GM23338 (cell line): ENCODE measurements at regions not wholly inside any gene's neighbourhood (a gene's known extent, or its start where the extent isn't known, plus 50 kb on each side); places are given as distances from the start of the nearest gene placed in this dataset.
"Not testable (repeated sequence)": the region's sequence is repeated elsewhere in the genome, so short reads cannot be mapped to it uniquely, and the experiment has no call there.

Experiments used
- CREB1 ChIP-seq: fragments of 250-450 bp; sonication (Bioruptor Pico); IDR thresholded peaks from 2 replicates; pipeline ENCODE4 v1.5.0; 2020; ENCODE audit warnings: low read depth, mild to moderate bottlenecking, moderate library complexity
- CTCF ChIP-seq, 2 experiments: fragments of 200-600 bp in 1 of 2; sonication (generic) in 1 of 2; conservative IDR thresholded peaks; 2 replicates each; pipeline versions ENCODE4 v1.5.1 to v1.6.1; 2016 to 2017; ENCODE audit warnings: antibody characterized with exemption in 2 of 2, low read depth in 2 of 2, mild to moderate bottlenecking in 2 of 2, moderate library complexity in 1 of 2
- ETS1 ChIP-seq: IDR thresholded peaks from 2 replicates; pipeline ENCODE4 v1.6.1; 2016; ENCODE audit warnings: antibody characterized with exemption
- EZH2 ChIP-seq: fragments of 200-600 bp; sonication (generic); IDR thresholded peaks from one replicate; pipeline ENCODE4 v1.8.0; 2017; ENCODE audit warnings: antibody characterized with exemption, mild to moderate bottlenecking, low read depth; ENCODE audit not compliant: unreplicated experiment
- EZH2phosphoT487 ChIP-seq: fragments of 200-600 bp; sonication (generic); IDR thresholded peaks from one replicate; pipeline ENCODE4 v1.8.1; 2018; ENCODE audit warnings: antibody characterized with exemption; ENCODE audit not compliant: unreplicated experiment
- JUNB ChIP-seq: IDR thresholded peaks from one replicate; pipeline ENCODE4 v1.6.1; 2016; ENCODE audit warnings: antibody characterized with exemption; ENCODE audit not compliant: unreplicated experiment
- NANOG ChIP-seq: IDR thresholded peaks from 2 replicates; pipeline ENCODE4 v1.6.1; 2016; ENCODE audit warnings: antibody characterized with exemption, borderline replicate concordance
- POLR2AphosphoS5 ChIP-seq: IDR thresholded peaks from 2 replicates; pipeline ENCODE4 v1.6.1; 2016; ENCODE audit warnings: antibody characterized with exemption, low read depth
- REST ChIP-seq: IDR thresholded peaks from one replicate; pipeline ENCODE4 v1.6.1; 2018; ENCODE audit warnings: antibody characterized with exemption; ENCODE audit not compliant: unreplicated experiment
- ZNF331 ChIP-seq: fragments of 250-450 bp; sonication (Bioruptor Pico); IDR thresholded peaks from 2 replicates; pipeline ENCODE4 v1.5.0; 2020; ENCODE audit warnings: low read depth, mild to moderate bottlenecking, moderate library complexity
- ZNF462 ChIP-seq: fragments of 250-450 bp; sonication (Bioruptor Pico); IDR thresholded peaks from 2 replicates; pipeline ENCODE4 v1.5.0; 2020; ENCODE audit warnings: mild to moderate bottlenecking, moderate library complexity

GRCh38 chr7:76771980-76772379, 144.9 kb upstream of the POMZP3 start:
- not testable (repeated sequence) for TF ChIP-seq CTCF (conservative IDR thresholded peaks at IDR 0.05; ENCODE audit: low read depth in 2 of 2); CREB1 (CRISPR knock-in tag); ETS1; POLR2AphosphoS5; NANOG; JUNB; ZNF462; EZH2; REST; ZNF331; EZH2phosphoT487
